ENCODE measurements at regions not wholly inside any gene's neighbourhood (a gene's known extent, or its start where the extent isn't known, plus 50 kb on each side); places are given as distances from the start of the nearest gene placed in this dataset.

- TF ChIP-seq CTCF (tag by site-specific recombination; IDR thresholded peaks at IDR 0.05) (no peak), SP7 (tag by site-specific recombination; IDR thresholded peaks at IDR 0.05) (no peak), REST (tag by site-specific recombination; IDR thresholded peaks at IDR 0.05) (no peak), SETDB1 (IDR thresholded peaks at IDR 0.05; ENCODE audit: insufficient read length, low read length) (no peak), ZNF404 (tag by site-specific recombination; IDR thresholded peaks at IDR 0.05) (no peak), SP2 (tag by site-specific recombination; IDR thresholded peaks at IDR 0.05) (no peak), SP3 (tag by site-specific recombination; IDR thresholded peaks at IDR 0.05) (no peak), ZNF768 (tag by site-specific recombination; IDR thresholded peaks at IDR 0.05) (no peak), ZNF398 (tag by site-specific recombination; IDR thresholded peaks at IDR 0.05) (no peak), YY1 (tag by site-specific recombination; IDR thresholded peaks at IDR 0.05) (no peak), ZNF114 (tag by site-specific recombination; IDR thresholded peaks at IDR 0.05) (no peak), ZBTB26 (tag by site-specific recombination; optimal IDR thresholded peaks at IDR 0.05) (no peak), ZBTB20 (tag by site-specific recombination; IDR thresholded peaks at IDR 0.05) (no peak), ZNF449 (tag by site-specific recombination; IDR thresholded peaks at IDR 0.05) (no peak)
Observed at GRCh38 chr3:159660901-159661300, 327.7 kb upstream of the IL12A start.

Measured in HEK293 (cell line).